Epithelial cell of esophagus (primary cell): ENCODE measurements at regions not wholly inside any gene's neighbourhood (a gene's known extent, or its start where the extent isn't known, plus 50 kb on each side); places are given as distances from the start of the nearest gene placed in this dataset.

Source experiments
- DNase-seq: peaks from one replicate; pipeline ENCODE4 v3.0.0; 2010; ENCODE audit warnings: low read depth
- H3K4me3 ChIP-seq: 2 replicates; pipeline ENCODE4 v1.5.1; 2011; ENCODE audit warnings: mild to moderate bottlenecking, low read length, control low read depth
- CTCF ChIP-seq: IDR thresholded peaks from 2 replicates; pipeline ENCODE4 v1.5.1; 2011; ENCODE audit warnings: low read depth, mild to moderate bottlenecking, low read length, control low read depth, inconsistent platforms; ENCODE audit not compliant: insufficient read depth; ENCODE audit errors: missing control alignments

- TF ChIP-seq CTCF = no peak
- no peak for DNase-seq
- H3K4me3 ChIP-seq = no peak overlapping the region
Measured at GRCh38 chr4:125658773-125659172, 344.0 kb downstream of the FAT4 start.

- TF ChIP-seq CTCF = no peak
- peak; percentile 4 for DNase-seq
Measured at GRCh38 chr4:125663896-125664767, 349.4 kb downstream of the FAT4 start.

GRCh38 chr4:125666635-125667034, 351.9 kb downstream of the FAT4 start:
- H3K4me3 ChIP-seq = no peak overlapping the region
- DNase-seq = peak; percentile 17
- no peak for TF ChIP-seq CTCF

More at GRCh38 chr4:125663896-125664767, 349.4 kb downstream of the FAT4 start:
- no peak overlapping the region for H3K4me3 ChIP-seq

- DNase-seq = no peak
- TF ChIP-seq CTCF = no peak
Measured at GRCh38 chr4:125676156-125676555, 361.4 kb downstream of the FAT4 start.

GRCh38 chr4:125676583-125676982, 361.8 kb downstream of the FAT4 start:
- H3K4me3 ChIP-seq = no peak overlapping the region
- TF ChIP-seq CTCF = no peak
- no peak for DNase-seq

More at GRCh38 chr4:125676156-125676555, 361.4 kb downstream of the FAT4 start:
- no peak overlapping the region for H3K4me3 ChIP-seq

- no peak for TF ChIP-seq CTCF
- H3K4me3 ChIP-seq = no peak overlapping the region
- no peak for DNase-seq
Measured at GRCh38 chr4:125677665-125678307, 363.0 kb downstream of the FAT4 start.
